Mammary epithelial cell (primary cell): ENCODE measurements at regions not wholly inside any gene's neighbourhood (a gene's known extent, or its start where the extent isn't known, plus 50 kb on each side); places are given as distances from the start of the nearest gene placed in this dataset.

Experiments
- CTCF ChIP-seq, 2 donors: IDR thresholded peaks in 1 of 2; conservative IDR thresholded peaks in 1 of 2; 2 replicates each; pipeline ENCODE4 v1.5.1; 2011 to 2012; ENCODE audit warnings: inconsistent platforms in 2 of 2, low read length in 2 of 2, mild to moderate bottlenecking in 2 of 2, control low read depth in 1 of 2, low read depth in 1 of 2; ENCODE audit not compliant: insufficient read depth in 1 of 2; ENCODE audit errors: extremely low read depth in 1 of 2
- EZH2 ChIP-seq: IDR thresholded peaks from 2 replicates; pipeline ENCODE4 v1.6.1; 2012; ENCODE audit warnings: low read length, inconsistent platforms, borderline replicate concordance

- peak in 1 of 2 donors; percentile 34 for TF ChIP-seq CTCF (conservative IDR thresholded peaks at IDR 0.05 in 1 of 2, IDR thresholded peaks at IDR 0.05 in 1 of 2; ENCODE audit: extremely low read depth in 1 of 2, insufficient read depth in 1 of 2, low read depth in 1 of 2, low read length in 2 of 2)
- no peak for TF ChIP-seq EZH2
Observed at GRCh38 chr13:31043957-31044356, 111.5 kb downstream of the TEX26 start.
